ENCODE measurements at regions not wholly inside any gene's neighbourhood (a gene's known extent, or its start where the extent isn't known, plus 50 kb on each side); places are given as distances from the start of the nearest gene placed in this dataset.

GRCh38 chr13:69644447-69644846 lies 463.2 kb upstream of the ATXN8OS start:
- TF ChIP-seq POLR2A (IDR thresholded peaks at IDR 0.05) (no peak), POLR2AphosphoS5 (IDR thresholded peaks at IDR 0.05) (no peak), EP300 (IDR thresholded peaks at IDR 0.05; ENCODE audit: low read depth) (no peak)

Data from transverse colon (tissue), 3 donors.